ENCODE measurements at regions not wholly inside any gene's neighbourhood (a gene's known extent, or its start where the extent isn't known, plus 50 kb on each side); places are given as distances from the start of the nearest gene placed in this dataset.

DNA sequence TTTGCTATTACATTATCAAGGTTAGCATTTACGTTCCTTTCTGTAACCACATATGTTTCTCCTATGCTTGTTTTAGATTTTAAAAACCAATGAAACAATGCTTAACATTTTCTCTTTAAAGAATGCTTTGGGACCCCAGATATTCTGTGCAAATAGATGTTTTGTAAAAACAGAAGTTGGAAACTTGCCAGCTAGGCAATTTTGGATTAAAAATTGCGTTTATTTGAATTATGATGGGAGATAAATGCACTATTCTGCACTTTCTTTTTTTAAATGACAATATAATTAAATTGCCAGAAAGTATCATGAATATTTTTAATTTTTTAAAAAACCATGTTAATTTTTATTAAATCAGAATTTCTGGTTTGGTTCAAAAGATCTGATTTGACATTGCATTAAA lies 81.6 kb downstream of the MACIR start:
- TF ChIP-seq, protein P1, sequence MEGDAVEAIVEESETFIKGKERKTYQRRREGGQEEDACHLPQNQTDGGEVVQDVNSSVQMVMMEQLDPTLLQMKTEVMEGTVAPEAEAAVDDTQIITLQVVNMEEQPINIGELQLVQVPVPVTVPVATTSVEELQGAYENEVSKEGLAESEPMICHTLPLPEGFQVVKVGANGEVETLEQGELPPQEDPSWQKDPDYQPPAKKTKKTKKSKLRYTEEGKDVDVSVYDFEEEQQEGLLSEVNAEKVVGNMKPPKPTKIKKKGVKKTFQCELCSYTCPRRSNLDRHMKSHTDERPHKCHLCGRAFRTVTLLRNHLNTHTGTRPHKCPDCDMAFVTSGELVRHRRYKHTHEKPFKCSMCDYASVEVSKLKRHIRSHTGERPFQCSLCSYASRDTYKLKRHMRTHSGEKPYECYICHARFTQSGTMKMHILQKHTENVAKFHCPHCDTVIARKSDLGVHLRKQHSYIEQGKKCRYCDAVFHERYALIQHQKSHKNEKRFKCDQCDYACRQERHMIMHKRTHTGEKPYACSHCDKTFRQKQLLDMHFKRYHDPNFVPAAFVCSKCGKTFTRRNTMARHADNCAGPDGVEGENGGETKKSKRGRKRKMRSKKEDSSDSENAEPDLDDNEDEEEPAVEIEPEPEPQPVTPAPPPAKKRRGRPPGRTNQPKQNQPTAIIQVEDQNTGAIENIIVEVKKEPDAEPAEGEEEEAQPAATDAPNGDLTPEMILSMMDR (IDR thresholded peaks at IDR 0.05) = no peak
- TF ChIP-seq POLR2A (IDR thresholded peaks at IDR 0.05) = no peak
